B cell (primary cell): ENCODE measurements at regions not wholly inside any gene's neighbourhood (a gene's known extent, or its start where the extent isn't known, plus 50 kb on each side); places are given as distances from the start of the nearest gene placed in this dataset.

Experiments
- ATAC-seq: fragments of 200-7000 bp; cut with Tn5 transposase; one replicate; pipeline ENCODE4 v1.10.0; 2021; ENCODE audit warnings: low read depth, mild to moderate bottlenecking, moderate number of reproducible peaks, moderate library complexity
- CTCF ChIA-PET: fragments of 350-600 bp; sonication (Branson Sonifier 250); formaldehyde crosslinking; loops from one replicate; lab custom pipeline; 2021; ENCODE audit warnings: antibody characterized with exemption, inconsistent platforms; lab: Charles Lee
- POLR2A ChIA-PET: fragments of 350-600 bp; sonication (Branson Sonifier 250); formaldehyde crosslinking; loops from one replicate; lab custom pipeline; 2021; ENCODE audit warnings: antibody characterized with exemption; lab: Charles Lee
- DNase-seq: peaks from one replicate; pipeline ENCODE4 v3.0.0; 2013
- H2AFZ ChIP-seq: 2 replicates; pipeline ENCODE4 v1.6.1; 2012; ENCODE audit warnings: mild to moderate bottlenecking, low read depth, low read length; ENCODE audit not compliant: insufficient read depth, poor library complexity, severe bottlenecking
- H3K27ac ChIP-seq, 2 donors: 1 replicate in 1 of 2; 2 replicates in 1 of 2; pipeline ENCODE4 v1.5.1; 2012 to 2013; ENCODE audit warnings: low read length in 2 of 2, mild to moderate bottlenecking in 2 of 2, moderate library complexity in 1 of 2
- H3K27me3 ChIP-seq, 4 experiments: fragments of 200-600 bp in 1 of 4; sonication (generic) in 1 of 4; replicated peaks in 1 of 4; 1 replicate in 2 of 4; 2 replicates in 2 of 4; pipeline versions ENCODE4 v1.6.1 to v1.7.0; 2013 to 2016; ENCODE audit warnings: low read length in 3 of 4, mild to moderate bottlenecking in 2 of 4, mixed read lengths in 1 of 4, moderate library complexity in 1 of 4; ENCODE audit not compliant: insufficient read depth in 4 of 4, control insufficient read depth in 3 of 4; ENCODE audit errors: control extremely low read depth in 1 of 4
- H3K36me3 ChIP-seq, 2 experiments: replicated peaks in 1 of 2; 1 replicate in 1 of 2; 2 replicates in 1 of 2; pipeline versions ENCODE4 v1.6.1 to v1.7.1; 2013; ENCODE audit warnings: low read length in 1 of 2; ENCODE audit not compliant: insufficient read depth in 2 of 2, control insufficient read depth in 1 of 2; ENCODE audit errors: control extremely low read depth in 1 of 2, extremely low read depth in 1 of 2
- H3K4me1 ChIP-seq, 2 donors: fragments of 200-600 bp in 1 of 2; sonication (generic) in 1 of 2; 1 replicate in 1 of 2; 2 replicates in 1 of 2; pipeline versions ENCODE4 v1.5.1 to v1.6.1; 2013 to 2017; ENCODE audit warnings: low read length in 2 of 2; ENCODE audit not compliant: control insufficient read depth in 2 of 2, insufficient read depth in 2 of 2
- H3K4me2 ChIP-seq: replicated peaks from 2 replicates; pipeline ENCODE3; 2012; ENCODE audit warnings: mild to moderate bottlenecking, low read depth, low read length; ENCODE audit not compliant: poor library complexity, severe bottlenecking
- H3K4me3 ChIP-seq, 5 experiments: fragments of 200-600 bp in 1 of 5; sonication (generic) in 1 of 5; 1 replicate in 3 of 5; 2 replicates in 2 of 5; pipeline versions ENCODE4 v1.5.1 to v1.7.0; 2011 to 2016; ENCODE audit warnings: low read length in 4 of 5, mild to moderate bottlenecking in 4 of 5, low read depth in 2 of 5, control low read depth in 1 of 5, moderate library complexity in 1 of 5; ENCODE audit not compliant: insufficient read depth in 1 of 5; ENCODE audit errors: control extremely low read depth in 1 of 5, extremely low read depth in 1 of 5
- H3K79me2 ChIP-seq: fragments of 200-600 bp; sonication (generic); one replicate; pipeline ENCODE4 v1.6.0; 2016; ENCODE audit warnings: low read length; ENCODE audit not compliant: control insufficient read depth, insufficient read depth
- H3K9ac ChIP-seq: fragments of 200-600 bp; sonication (generic); 2 replicates; pipeline ENCODE4 v1.6.1; 2017; ENCODE audit warnings: mild to moderate bottlenecking, low read length, moderate library complexity
- H3K9me3 ChIP-seq, 3 donors: one replicate each; pipeline versions ENCODE4 v1.6.1 to v1.7.1; 2013; ENCODE audit warnings: low read length in 2 of 3; ENCODE audit not compliant: control insufficient read depth in 2 of 3, insufficient read depth in 1 of 3; ENCODE audit errors: control extremely low read depth in 1 of 3
- H4K20me1 ChIP-seq: 2 replicates; pipeline ENCODE4 v1.6.0; 2012; ENCODE audit warnings: mild to moderate bottlenecking, low read length; ENCODE audit not compliant: insufficient read depth, control insufficient read depth, poor library complexity, severe bottlenecking
- H3K27ac Mint-ChIP-seq: one replicate; pipeline ENCODE4 v1.8.0; 2021; ENCODE audit warnings: mixed read lengths
- H3K27me3 Mint-ChIP-seq: one replicate; pipeline ENCODE4 v1.8.0; 2021; ENCODE audit warnings: mixed read lengths
- H3K4me1 Mint-ChIP-seq: one replicate; pipeline ENCODE4 v1.8.0; 2021; ENCODE audit warnings: mixed read lengths
- H3K4me3 Mint-ChIP-seq: one replicate; pipeline ENCODE4 v1.8.0; 2021; ENCODE audit warnings: mixed read lengths
- H3K9me3 Mint-ChIP-seq: one replicate; pipeline ENCODE4 v1.8.0; 2022; ENCODE audit warnings: mixed read lengths; ENCODE audit not compliant: insufficient read depth
- CTCF ChIP-seq: fragments of 200-600 bp; IDR thresholded peaks from one replicate; pipeline ENCODE4 v1.8.0; 2022; ENCODE audit warnings: antibody characterized with exemption, mild to moderate bottlenecking
- EZH2 ChIP-seq: IDR thresholded peaks from 2 replicates; pipeline ENCODE4 v1.6.1; 2012; ENCODE audit warnings: borderline replicate concordance, low read depth, mild to moderate bottlenecking, moderate library complexity, low read length; ENCODE audit not compliant: insufficient read depth, poor library complexity, severe bottlenecking
- WGBS: methylation state at CpG from one replicate; pipeline ENCODE4 v1.1.5; 2013; ENCODE audit warnings: missing lambda C conversion rate; ENCODE audit not compliant: insufficient coverage; 5-methylcytosine and 5-hydroxymethylcytosine counted together
- intact Hi-C: fragments of 100-400 bp; cut with micrococcal nuclease; formaldehyde crosslinking; loops from one replicate; pipeline ENCODE4 v1.10.0; 2022

GRCh38 chr16:52837251-52837650 lies 215.4 kb downstream of the CHD9NB start:
- Mint-ChIP-seq H3K4me1 (no peaks in the 10 kb centered on the region), H3K27ac (no peak overlapping the region), H3K4me3 (no peak overlapping the region), H3K9me3 (no peaks in the 10 kb centered on the region), H3K27me3 (no peaks in the 10 kb centered on the region)
- H3K4me2 ChIP-seq, result no peak overlapping the region
- CTCF ChIA-PET, result no interaction called here
- no peak overlapping the region for H3K9ac ChIP-seq
- H3K9me3 ChIP-seq, result no peaks in the 10 kb centered on the region
- no peaks in the 10 kb centered on the region for H3K4me1 ChIP-seq
- no peak for ATAC-seq
- no peaks in the 10 kb centered on the region for H3K79me2 ChIP-seq
- no peaks in the 10 kb centered on the region for H4K20me1 ChIP-seq
- H3K27me3 ChIP-seq, result no peaks in the 10 kb centered on the region
- no peak overlapping the region for H2AFZ ChIP-seq
- H3K4me3 ChIP-seq, result no peak overlapping the region
- DNase-seq, result no peak
- TF ChIP-seq EZH2 (no peak), CTCF (no peak)
- no peaks in the 10 kb centered on the region for H3K36me3 ChIP-seq
- POLR2A ChIA-PET, result no interaction called here
- WGBS, result no CpG with 5 or more reads among the region's 3 CpGs
- intact Hi-C loops, result no loop called here
- no peak overlapping the region for H3K27ac ChIP-seq

- H3K79me2 ChIP-seq, result no peaks in the 10 kb centered on the region
- Mint-ChIP-seq H3K27ac (no peak overlapping the region), H3K4me1 (no peaks in the 10 kb centered on the region), H3K9me3 (no peaks in the 10 kb centered on the region), H3K4me3 (no peak overlapping the region), H3K27me3 (no peaks in the 10 kb centered on the region)
- ATAC-seq (no peak), DNase-seq (no peak)
- H4K20me1 ChIP-seq, result no peaks in the 10 kb centered on the region
- H3K4me1 ChIP-seq, result no peaks in the 10 kb centered on the region
- no peak overlapping the region for H3K9ac ChIP-seq
- no peak overlapping the region for H2AFZ ChIP-seq
- H3K27ac ChIP-seq, result no peak overlapping the region
- no peak overlapping the region for H3K4me3 ChIP-seq
- H3K27me3 ChIP-seq, result no peaks in the 10 kb centered on the region
- H3K4me2 ChIP-seq, result no peak overlapping the region
- POLR2A ChIA-PET, result no interaction called here
- intact Hi-C loops, result no loop called here
- no peaks in the 10 kb centered on the region for H3K9me3 ChIP-seq
- TF ChIP-seq EZH2 (no peak), CTCF (no peak)
- WGBS, result 91% methylated on average over 4 of the region's 5 CpGs
- H3K36me3 ChIP-seq, result no peaks in the 10 kb centered on the region
- CTCF ChIA-PET, result no interaction called here
Observed at GRCh38 chr16:52834736-52835465, 217.8 kb downstream of the CHD9NB start.
